Right ventricle myocardium superior (tissue), 1 donor: ENCODE measurements at regions not wholly inside any gene's neighbourhood (a gene's known extent, or its start where the extent isn't known, plus 50 kb on each side); places are given as distances from the start of the nearest gene placed in this dataset.

Experiments
- ATAC-seq: fragments of 200-7000 bp; cut with Tn5 transposase; one replicate; pipeline ENCODE4 v1.9.1; 2020; ENCODE audit warnings: mild to moderate bottlenecking; ENCODE audit not compliant: poor library complexity
- DNase-seq: peaks from one replicate; pipeline ENCODE4 v3.0.0-alpha.2; 2020
- intact Hi-C: fragments of 100-400 bp; cut with DNase I; formaldehyde crosslinking; loops from one replicate; pipeline ENCODE4 v1.11.2; 2022
- donor health status: DM: no; HTN: yes; CAD: no; lungs with severe emphysema.

DNA sequence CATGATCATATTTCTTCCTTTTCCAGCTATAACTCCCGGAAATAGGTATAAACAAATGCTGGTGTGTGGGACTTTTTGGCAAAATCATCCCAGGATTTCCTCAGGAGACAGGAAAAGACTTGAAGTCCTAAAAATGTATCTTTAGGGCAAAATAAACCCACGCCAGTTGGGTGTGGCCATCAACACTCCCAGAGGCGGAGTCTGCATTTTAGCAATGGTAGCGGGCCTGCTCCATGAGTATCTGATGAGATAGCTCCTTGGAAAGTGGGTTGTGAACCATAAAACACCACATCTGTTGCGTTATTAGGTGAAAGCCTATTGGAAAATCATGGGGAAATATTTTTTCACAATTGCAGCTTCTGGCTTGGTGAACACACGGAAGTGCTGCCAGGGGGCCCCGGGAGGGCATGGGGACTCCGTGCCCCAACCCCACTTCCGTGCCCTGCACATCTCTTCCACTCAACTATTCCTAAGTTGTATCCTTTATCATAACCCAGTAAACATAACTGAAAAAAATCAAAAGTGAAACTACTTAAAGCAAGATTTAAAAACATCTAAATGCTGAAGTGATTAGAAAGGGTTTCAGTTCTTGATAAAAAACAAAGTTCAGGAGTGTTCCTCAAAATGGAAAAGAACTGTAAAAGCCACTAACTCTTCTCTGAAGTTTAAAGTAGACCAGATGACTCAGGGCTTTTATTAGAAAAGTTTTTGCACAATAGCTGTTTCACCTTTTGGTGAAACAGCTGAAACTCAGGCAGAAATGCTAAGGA lies 111.2 kb downstream of the LRRC70 start:
- DNase-seq (no peak), ATAC-seq (no peak)
- intact Hi-C loops = no loop called here

- intact Hi-C loops = no loop called here
- DNase-seq (no peak), ATAC-seq (no peak)
Measured at GRCh38 chr5:62686692-62687091, 108.1 kb downstream of the LRRC70 start.

DNA sequence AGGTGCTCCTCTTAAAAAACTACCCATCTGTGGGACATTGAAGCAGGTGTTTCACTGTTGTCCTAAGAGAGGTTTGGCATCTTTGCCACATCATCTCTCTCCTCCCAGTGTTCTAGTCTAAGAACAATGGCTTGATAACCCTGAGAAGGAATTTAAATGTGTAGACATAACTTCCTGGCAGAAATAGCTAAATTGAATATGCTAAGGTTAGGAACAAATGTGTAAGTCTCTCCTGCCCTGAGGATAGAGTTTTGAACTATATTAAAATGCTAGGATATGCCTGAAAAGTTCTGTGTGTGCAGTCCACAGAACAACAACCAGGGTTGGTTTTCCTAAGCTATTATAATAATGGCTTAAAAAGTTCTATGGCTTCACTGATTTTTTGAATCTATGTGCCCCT lies 106.6 kb downstream of the LRRC70 start:
- ATAC-seq = no peak

DNA sequence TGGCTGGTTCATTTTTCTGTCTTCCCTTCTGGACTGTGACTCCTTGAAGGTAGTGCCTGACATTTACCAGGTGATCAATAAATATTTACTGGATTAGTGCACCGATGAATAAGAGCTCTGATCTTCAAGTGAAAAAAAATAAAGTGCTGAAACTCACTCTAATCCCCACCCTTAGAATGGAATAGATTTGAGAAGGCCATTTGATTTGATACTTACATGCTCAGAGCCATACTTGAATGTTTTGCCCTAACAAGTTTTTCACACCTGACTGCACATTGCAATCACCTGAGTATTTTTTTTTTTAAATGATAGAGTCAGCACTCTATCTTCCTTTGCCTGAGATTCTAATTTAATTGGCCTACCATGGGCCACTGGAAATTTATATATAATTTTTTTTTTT lies 105.7 kb downstream of the LRRC70 start:
- ATAC-seq = no peak
- no peak for DNase-seq
- intact Hi-C loops = no loop called here

More for the DNA sequence above, 106.6 kb downstream of the LRRC70 start:
- DNase-seq = no peak
- intact Hi-C loops = no loop called here

DNA sequence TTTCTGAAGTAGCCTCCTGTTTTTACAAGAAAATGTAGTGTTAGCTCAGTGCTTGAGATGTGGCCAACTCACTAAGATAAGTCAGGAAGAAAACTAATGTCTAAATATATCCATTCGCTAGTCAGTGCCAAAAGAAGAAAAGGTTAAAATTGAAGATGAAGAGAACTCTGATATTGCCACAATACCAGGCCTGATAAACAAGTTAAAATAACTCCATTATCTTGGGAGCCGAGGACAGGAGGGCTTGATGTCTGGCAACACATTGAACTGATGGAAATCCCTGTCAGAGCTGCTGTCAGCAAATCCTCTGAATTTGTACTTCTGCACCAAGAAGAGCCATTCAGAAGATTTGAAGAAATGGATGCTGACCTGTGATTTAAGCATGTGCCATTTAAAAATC lies 103.4 kb downstream of the LRRC70 start:
- ATAC-seq = peak; percentile 52
- DNase-seq = no peak
- intact Hi-C loops = no loop called here

GRCh38 chr5:62681117-62681850 lies 102.7 kb downstream of the LRRC70 start:
- DNase-seq (no peak), ATAC-seq (no peak)
- intact Hi-C loops = no loop called here

GRCh38 chr5:62680121-62680520 lies 101.5 kb downstream of the LRRC70 start:
- no peak for ATAC-seq
- intact Hi-C loops = no loop called here
- no peak for DNase-seq
